ENCODE measurements at regions not wholly inside any gene's neighbourhood (a gene's known extent, or its start where the extent isn't known, plus 50 kb on each side); places are given as distances from the start of the nearest gene placed in this dataset.

GRCh38 chr3:6354653-6355052 is 506.3 kb upstream of the GRM7 start:
- ChIA-PET POLR2A (no interaction called here), CTCF (ENCODE audit: low intra/inter-chr PET ratio, low total read pairs) (no interaction called here)
- H3K9ac ChIP-seq (ENCODE audit: insufficient read depth, low read depth, low read length): no peak overlapping the region
- no peak overlapping the region for H2AFZ ChIP-seq (ENCODE audit: low read length)
- H3K27me3 ChIP-seq (ENCODE audit: control insufficient read depth in 1 of 2, insufficient read depth in 2 of 2, low read length in 2 of 2): no peaks in the 10 kb centered on the region
- H3K4me3 ChIP-seq (replicated peaks in 1 of 3; ENCODE audit: insufficient read depth in 1 of 3, low read depth in 2 of 3, low read length in 3 of 3): no peak overlapping the region
- no peaks in the 10 kb centered on the region for H3K4me1 ChIP-seq (ENCODE audit: insufficient read depth, low read length)
- in situ Hi-C loops (cut with HindIII; ENCODE audit: extremely low pct_ligation_motif_present, low pct_unique_long_range_greater_than_20kb): no loop called here
- no peak overlapping the region for H3K27ac ChIP-seq (ENCODE audit: extremely low read length, insufficient read depth, low read length)
- TF ChIP-seq ZNF747 (CRISPR knock-in tag; IDR thresholded peaks at IDR 0.05; ENCODE audit: borderline replicate concordance) (no peak), MAZ (IDR thresholded peaks at IDR 0.05; ENCODE audit: borderline replicate concordance, low read depth, low read length) (no peak), MAZ (CRISPR knock-in tag; IDR thresholded peaks at IDR 0.05; ENCODE audit: low read depth) (no peak), HES4 (CRISPR knock-in tag; IDR thresholded peaks at IDR 0.05; ENCODE audit: borderline replicate concordance) (no peak), SP5 (CRISPR knock-in tag; IDR thresholded peaks at IDR 0.05; ENCODE audit: borderline replicate concordance, low read depth) (no peak), MXD3 (CRISPR knock-in tag; IDR thresholded peaks at IDR 0.05) (no peak), ZBTB4 (CRISPR knock-in tag; IDR thresholded peaks at IDR 0.05; ENCODE audit: borderline replicate concordance) (no peak), CHD4 (IDR thresholded peaks at IDR 0.05; ENCODE audit: borderline replicate concordance, low read length) (no peak), MATR3 (CRISPR knock-in tag; IDR thresholded peaks at IDR 0.05) (no peak)
- no TSS peak for BruUV-seq (replicated peaks)
- FAIRE-seq: no peak
- H4K20me1 ChIP-seq (ENCODE audit: insufficient read depth, low read length): no peaks in the 10 kb centered on the region
- intact Hi-C loops (cut with micrococcal nuclease; ENCODE audit: unreplicated experiment): no loop called here
- peaks cover 67% of the 10 kb centered on the region for H3K9me3 ChIP-seq (ENCODE audit: low read length)
- no peak for DNase-seq (ENCODE audit: low spot score)
- ATAC-seq: no peak
- H3K79me2 ChIP-seq (ENCODE audit: insufficient read depth, low read length): no peaks in the 10 kb centered on the region
- WGBS (ENCODE audit: low lambda C conversion rate): 43% methylated on average over 1 of the region's 1 CpG
- no peak overlapping the region for H3K4me2 ChIP-seq (ENCODE audit: low read depth, low read length)
- no peaks in the 10 kb centered on the region for H3K36me3 ChIP-seq (replicated peaks in 1 of 2; ENCODE audit: control insufficient read depth in 1 of 2, insufficient read depth in 2 of 2, low read length in 2 of 2)
